ENCODE measurements at regions not wholly inside any gene's neighbourhood (a gene's known extent, or its start where the extent isn't known, plus 50 kb on each side); places are given as distances from the start of the nearest gene placed in this dataset.

- no peak for TF ChIP-seq GATA2 (IDR thresholded peaks at IDR 0.05; ENCODE audit: low read depth, low read length)
- TF ChIP-seq GATA3 (IDR thresholded peaks at IDR 0.05; ENCODE audit: low read depth, low read length), result no peak
Observed at GRCh38 chr16:51228097-51228659, 77.1 kb upstream of the SALL1 start.

Data from SH-SY5Y (cell line).